ENCODE measurements at regions not wholly inside any gene's neighbourhood (a gene's known extent, or its start where the extent isn't known, plus 50 kb on each side); places are given as distances from the start of the nearest gene placed in this dataset.

- DNase-seq (ENCODE audit: low read depth): no peak
Observed at GRCh38 chr2:51448911-51449310, 417.0 kb upstream of the NRXN1 start.

GRCh38 chr2:51441786-51442185, 409.9 kb upstream of the NRXN1 start:
- Histone ChIP-seq H3K27me3 (ENCODE audit: control insufficient read depth, insufficient read depth, low read length) (no peaks in the 10 kb centered on the region), H3K36me3 (ENCODE audit: control insufficient read depth, insufficient read depth, low read length) (no peaks in the 10 kb centered on the region), H3K4me3 (ENCODE audit: low read depth, low read length) (no peak overlapping the region)
- TF ChIP-seq CTCF (IDR thresholded peaks at IDR 0.05; ENCODE audit: insufficient read depth, low read length, poor library complexity, severe bottlenecking): no peak
- DNase-seq (ENCODE audit: low read depth): no peak

More at GRCh38 chr2:51448911-51449310, 417.0 kb upstream of the NRXN1 start:
- no peak for TF ChIP-seq CTCF (IDR thresholded peaks at IDR 0.05; ENCODE audit: insufficient read depth, low read length, poor library complexity, severe bottlenecking)
- Histone ChIP-seq H3K4me3 (ENCODE audit: low read depth, low read length) (no peak overlapping the region), H3K27me3 (ENCODE audit: control insufficient read depth, insufficient read depth, low read length) (no peaks in the 10 kb centered on the region), H3K36me3 (ENCODE audit: control insufficient read depth, insufficient read depth, low read length) (no peaks in the 10 kb centered on the region)

- no peak for DNase-seq (ENCODE audit: low read depth)
Observed at GRCh38 chr2:51424418-51424817, 392.5 kb upstream of the NRXN1 start.

GRCh38 chr2:51420511-51420910, 388.6 kb upstream of the NRXN1 start:
- Histone ChIP-seq H3K4me3 (ENCODE audit: low read depth, low read length) (no peak overlapping the region), H3K36me3 (ENCODE audit: control insufficient read depth, insufficient read depth, low read length) (no peaks in the 10 kb centered on the region), H3K27me3 (ENCODE audit: control insufficient read depth, insufficient read depth, low read length) (no peaks in the 10 kb centered on the region)
- TF ChIP-seq CTCF (IDR thresholded peaks at IDR 0.05; ENCODE audit: insufficient read depth, low read length, poor library complexity, severe bottlenecking): no peak
- DNase-seq (ENCODE audit: low read depth): no peak

More at GRCh38 chr2:51424418-51424817, 392.5 kb upstream of the NRXN1 start:
- no peak for TF ChIP-seq CTCF (IDR thresholded peaks at IDR 0.05; ENCODE audit: insufficient read depth, low read length, poor library complexity, severe bottlenecking)
- Histone ChIP-seq H3K4me3 (ENCODE audit: low read depth, low read length) (no peak overlapping the region), H3K27me3 (ENCODE audit: control insufficient read depth, insufficient read depth, low read length) (no peaks in the 10 kb centered on the region), H3K36me3 (ENCODE audit: control insufficient read depth, insufficient read depth, low read length) (no peaks in the 10 kb centered on the region)

GRCh38 chr2:51413726-51414125, 381.8 kb upstream of the NRXN1 start:
- no peaks in the 10 kb centered on the region for H3K36me3 ChIP-seq (ENCODE audit: control insufficient read depth, insufficient read depth, low read length)
- no peak overlapping the region for H3K4me3 ChIP-seq (ENCODE audit: low read depth, low read length)
- TF ChIP-seq CTCF (IDR thresholded peaks at IDR 0.05; ENCODE audit: insufficient read depth, low read length, poor library complexity, severe bottlenecking): no peak
- no peak for DNase-seq (ENCODE audit: low read depth)
- H3K27me3 ChIP-seq (ENCODE audit: control insufficient read depth, insufficient read depth, low read length): no peaks in the 10 kb centered on the region

GRCh38 chr2:51410331-51410730, 378.4 kb upstream of the NRXN1 start:
- DNase-seq (ENCODE audit: low read depth): no peak

More at GRCh38 chr2:51410331-51410730, 378.4 kb upstream of the NRXN1 start:
- H3K27me3 ChIP-seq (ENCODE audit: control insufficient read depth, insufficient read depth, low read length): no peaks in the 10 kb centered on the region
- no peak overlapping the region for H3K4me3 ChIP-seq (ENCODE audit: low read depth, low read length)
- H3K36me3 ChIP-seq (ENCODE audit: control insufficient read depth, insufficient read depth, low read length): no peaks in the 10 kb centered on the region
- TF ChIP-seq CTCF (IDR thresholded peaks at IDR 0.05; ENCODE audit: insufficient read depth, low read length, poor library complexity, severe bottlenecking): no peak
